ENCODE measurements at regions not wholly inside any gene's neighbourhood (a gene's known extent, or its start where the extent isn't known, plus 50 kb on each side); places are given as distances from the start of the nearest gene placed in this dataset.

DNA sequence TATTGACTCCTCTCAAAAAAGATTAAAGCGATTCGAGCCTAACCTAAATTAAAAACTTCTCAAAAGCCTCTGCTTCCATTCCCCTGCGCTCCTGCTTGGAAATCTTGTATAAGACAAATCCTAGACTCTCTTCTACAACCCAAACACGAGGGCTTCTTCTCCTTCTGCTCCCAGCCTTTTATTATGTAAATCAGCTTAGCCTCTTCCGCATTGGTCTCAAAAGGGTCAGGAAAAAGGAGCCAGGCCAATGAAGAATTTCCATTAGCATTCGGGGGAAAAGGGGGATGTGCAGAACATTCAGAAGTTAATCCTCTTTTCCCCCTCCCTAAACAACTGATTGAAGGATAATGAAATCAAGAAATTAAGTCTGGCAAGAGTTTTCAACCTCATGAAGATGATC is 107.9 kb downstream of the FAM124B start:
- Histone ChIP-seq H3K4me1 (no peaks in the 10 kb centered on the region), H3K4me3 (ENCODE audit: low read depth, low read length) (no peak overlapping the region), H3K9me3 (no peaks in the 10 kb centered on the region), H3K36me3 (ENCODE audit: control insufficient read depth, insufficient read depth, low read length) (no peaks in the 10 kb centered on the region), H3K27me3 (replicated peaks; ENCODE audit: control insufficient read depth, insufficient read depth, low read length) (no peaks in the 10 kb centered on the region; the same call in 1 of the 2 replicates)
- TF ChIP-seq, protein P1, sequence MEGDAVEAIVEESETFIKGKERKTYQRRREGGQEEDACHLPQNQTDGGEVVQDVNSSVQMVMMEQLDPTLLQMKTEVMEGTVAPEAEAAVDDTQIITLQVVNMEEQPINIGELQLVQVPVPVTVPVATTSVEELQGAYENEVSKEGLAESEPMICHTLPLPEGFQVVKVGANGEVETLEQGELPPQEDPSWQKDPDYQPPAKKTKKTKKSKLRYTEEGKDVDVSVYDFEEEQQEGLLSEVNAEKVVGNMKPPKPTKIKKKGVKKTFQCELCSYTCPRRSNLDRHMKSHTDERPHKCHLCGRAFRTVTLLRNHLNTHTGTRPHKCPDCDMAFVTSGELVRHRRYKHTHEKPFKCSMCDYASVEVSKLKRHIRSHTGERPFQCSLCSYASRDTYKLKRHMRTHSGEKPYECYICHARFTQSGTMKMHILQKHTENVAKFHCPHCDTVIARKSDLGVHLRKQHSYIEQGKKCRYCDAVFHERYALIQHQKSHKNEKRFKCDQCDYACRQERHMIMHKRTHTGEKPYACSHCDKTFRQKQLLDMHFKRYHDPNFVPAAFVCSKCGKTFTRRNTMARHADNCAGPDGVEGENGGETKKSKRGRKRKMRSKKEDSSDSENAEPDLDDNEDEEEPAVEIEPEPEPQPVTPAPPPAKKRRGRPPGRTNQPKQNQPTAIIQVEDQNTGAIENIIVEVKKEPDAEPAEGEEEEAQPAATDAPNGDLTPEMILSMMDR (IDR thresholded peaks at IDR 0.05; ENCODE audit: insufficient read depth in 1 of 2, low read depth in 1 of 2, low read length in 1 of 2, severe bottlenecking in 1 of 2, unreplicated experiment in 1 of 2) = no peak
- H3K4me1 Mint-ChIP-seq (ENCODE audit: low read depth, unreplicated experiment) = no peaks in the 10 kb centered on the region
- no peak overlapping the region for H3K4me3 Mint-ChIP-seq (ENCODE audit: unreplicated experiment)
- CTCF ChIA-PET = no interaction called here
- POLR2A ChIA-PET = no interaction called here
- peaks cover 38% of the 10 kb centered on the region for H3K27me3 Mint-ChIP-seq (ENCODE audit: insufficient read depth, unreplicated experiment)
- no peaks in the 10 kb centered on the region for H3K36me3 Mint-ChIP-seq (ENCODE audit: insufficient read depth, unreplicated experiment)
- DNase-seq = no peak
- intact Hi-C loops (cut with micrococcal nuclease; ENCODE audit: unreplicated experiment) = no loop called here
- H3K9me3 Mint-ChIP-seq (ENCODE audit: unreplicated experiment) = no peaks in the 10 kb centered on the region
- no TSS peak for BruUV-seq (replicated peaks)
- H3K27ac Mint-ChIP-seq (ENCODE audit: unreplicated experiment) = no peak overlapping the region

GRCh38 chr2:224287531-224287930 is 114.4 kb downstream of the FAM124B start:
- Histone ChIP-seq H3K4me3 (ENCODE audit: low read depth, low read length) (no peak overlapping the region), H3K9me3 (no peaks in the 10 kb centered on the region), H3K27me3 (replicated peaks; ENCODE audit: control insufficient read depth, insufficient read depth, low read length) (no peaks in the 10 kb centered on the region), H3K4me1 (no peaks in the 10 kb centered on the region), H3K36me3 (ENCODE audit: control insufficient read depth, insufficient read depth, low read length) (no peaks in the 10 kb centered on the region)
- H3K9me3 Mint-ChIP-seq (ENCODE audit: unreplicated experiment) = no peaks in the 10 kb centered on the region
- ChIA-PET CTCF (interaction anchor here (1.2 to 3.0 kb wide), 3 partner anchors 295 to 317 kb away, joined by 6 to 25 read pairs (median 9); no protein-coding TSS in a partner anchor), POLR2A (no interaction called here)
- DNase-seq = no peak
- TF ChIP-seq, protein P1 (IDR thresholded peaks at IDR 0.05; ENCODE audit: insufficient read depth in 1 of 2, low read depth in 1 of 2, low read length in 1 of 2, severe bottlenecking in 1 of 2, unreplicated experiment in 1 of 2) = no peak
- intact Hi-C loops (cut with micrococcal nuclease; ENCODE audit: unreplicated experiment) = no loop called here
- H3K27ac Mint-ChIP-seq (ENCODE audit: unreplicated experiment) = no peak overlapping the region
- H3K36me3 Mint-ChIP-seq (ENCODE audit: insufficient read depth, unreplicated experiment) = no peaks in the 10 kb centered on the region
- BruUV-seq (replicated peaks) = no TSS peak
- H3K27me3 Mint-ChIP-seq (ENCODE audit: insufficient read depth, unreplicated experiment) = peaks cover 25% of the 10 kb centered on the region
- H3K4me3 Mint-ChIP-seq (ENCODE audit: unreplicated experiment) = no peak overlapping the region
- no peaks in the 10 kb centered on the region for H3K4me1 Mint-ChIP-seq (ENCODE audit: low read depth, unreplicated experiment)

- CTCF ChIA-PET = interaction anchor here (1.2 to 3.0 kb wide), 3 partner anchors 73 to 317 kb away, joined by 3 to 25 read pairs (median 9); no protein-coding TSS in a partner anchor
- H3K27ac Mint-ChIP-seq (ENCODE audit: unreplicated experiment) = no peak overlapping the region
- Histone ChIP-seq H3K27me3 (replicated peaks; ENCODE audit: control insufficient read depth, insufficient read depth, low read length) (no peaks in the 10 kb centered on the region), H3K4me3 (ENCODE audit: low read depth, low read length) (no peak overlapping the region), H3K4me1 (no peaks in the 10 kb centered on the region), H3K9me3 (no peaks in the 10 kb centered on the region), H3K36me3 (ENCODE audit: control insufficient read depth, insufficient read depth, low read length) (no peaks in the 10 kb centered on the region)
- H3K9me3 Mint-ChIP-seq (ENCODE audit: unreplicated experiment) = no peaks in the 10 kb centered on the region
- TF ChIP-seq, protein P1 (IDR thresholded peaks at IDR 0.05; ENCODE audit: insufficient read depth in 1 of 2, low read depth in 1 of 2, low read length in 1 of 2, severe bottlenecking in 1 of 2, unreplicated experiment in 1 of 2) = peak; percentile 33 to 36
- peak in 1 of 2 experiments; percentile 14 for DNase-seq
- no TSS peak for BruUV-seq (replicated peaks)
- H3K4me1 Mint-ChIP-seq (ENCODE audit: low read depth, unreplicated experiment) = no peaks in the 10 kb centered on the region
- intact Hi-C loops (cut with micrococcal nuclease; ENCODE audit: unreplicated experiment) = no loop called here
- H3K27me3 Mint-ChIP-seq (ENCODE audit: insufficient read depth, unreplicated experiment) = peaks cover 21% of the 10 kb centered on the region
- POLR2A ChIA-PET = no interaction called here
- no peak overlapping the region for H3K4me3 Mint-ChIP-seq (ENCODE audit: unreplicated experiment)
- no peaks in the 10 kb centered on the region for H3K36me3 Mint-ChIP-seq (ENCODE audit: insufficient read depth, unreplicated experiment)
Measured at GRCh38 chr2:224286923-224287322, 115.0 kb downstream of the FAM124B start.

Measured in Caco-2 (cell line).